ENCODE measurements at regions not wholly inside any gene's neighbourhood (a gene's known extent, or its start where the extent isn't known, plus 50 kb on each side); places are given as distances from the start of the nearest gene placed in this dataset.

DNA sequence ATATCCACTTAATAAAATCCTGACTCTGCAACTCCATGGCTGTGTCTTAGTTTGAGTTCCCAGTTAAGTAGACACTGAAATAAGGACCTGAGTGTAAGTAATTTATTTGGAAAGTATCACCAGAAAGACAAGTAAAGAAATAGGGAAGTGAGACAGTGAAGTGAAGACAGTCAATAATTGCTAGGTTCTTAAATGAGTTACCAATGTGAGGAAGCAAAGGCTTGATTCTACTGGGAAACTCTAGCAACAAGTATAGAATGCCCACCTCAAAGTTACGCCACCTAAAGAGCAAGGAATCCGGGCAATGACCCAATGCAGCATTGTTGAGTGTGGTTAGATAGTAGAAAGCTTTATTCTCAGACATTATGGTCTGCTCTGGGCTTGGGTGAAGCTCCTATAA is 383.9 kb downstream of the TLR4 start:
- no peak for DNase-seq

GRCh38 chr9:118091226-118091625 is 387.0 kb downstream of the TLR4 start:
- no peak for DNase-seq

- DNase-seq: no peak
Measured at GRCh38 chr9:118091711-118092500, 387.7 kb downstream of the TLR4 start.

- no peak for DNase-seq
Measured at GRCh38 chr9:118094387-118094786, 390.2 kb downstream of the TLR4 start.

- DNase-seq: no peak
Measured at GRCh38 chr9:118100529-118101419, 396.6 kb downstream of the TLR4 start.

- no peak for DNase-seq
Measured at GRCh38 chr9:118104363-118104762, 400.2 kb downstream of the TLR4 start.

DNA sequence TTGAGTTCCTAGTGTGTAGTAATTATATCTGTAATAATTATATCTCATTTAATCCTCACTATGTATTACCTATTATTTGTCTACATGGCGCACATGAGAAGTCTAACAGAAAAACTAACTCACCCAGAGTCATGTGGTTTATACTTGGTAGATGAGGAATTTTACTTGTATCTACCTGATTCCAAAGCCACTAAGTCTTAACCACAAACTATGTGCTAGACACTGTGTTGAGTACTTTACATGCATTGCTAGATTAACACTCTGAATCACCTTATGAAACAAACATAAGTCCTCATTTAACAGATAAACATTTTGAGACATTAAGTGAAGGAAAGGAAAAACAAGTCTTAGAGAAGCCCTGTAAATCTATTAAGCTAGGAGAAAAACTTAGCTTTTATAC is 404.8 kb downstream of the TLR4 start:
- no peak for DNase-seq

- DNase-seq: no peak
Measured at GRCh38 chr9:118109542-118109941, 405.3 kb downstream of the TLR4 start.

GRCh38 chr9:118121361-118121760 is 417.2 kb downstream of the TLR4 start:
- no peak for DNase-seq

DNA sequence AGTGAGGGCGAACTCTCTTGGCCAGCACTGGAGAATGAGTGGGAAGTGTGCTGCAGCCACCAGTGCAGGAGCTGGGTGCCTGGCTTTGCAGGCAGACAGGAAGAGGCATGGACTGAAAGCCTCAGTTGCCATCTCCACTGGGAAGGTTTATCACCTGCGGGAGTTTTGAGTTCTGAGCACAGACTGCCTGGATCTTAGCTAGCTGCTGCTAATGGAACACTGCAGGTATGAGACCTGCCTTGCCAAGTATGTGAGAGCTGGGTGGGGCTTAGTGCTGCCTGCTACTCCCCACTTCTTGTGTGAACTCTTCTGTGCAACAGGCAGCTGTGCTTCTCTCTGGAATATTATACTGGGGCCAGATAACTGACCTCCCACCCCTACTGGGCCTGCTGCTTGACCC is 424.1 kb downstream of the TLR4 start:
- DNase-seq: no peak

- no peak for DNase-seq
Measured at GRCh38 chr9:118129541-118129940, 425.3 kb downstream of the TLR4 start.

DNA sequence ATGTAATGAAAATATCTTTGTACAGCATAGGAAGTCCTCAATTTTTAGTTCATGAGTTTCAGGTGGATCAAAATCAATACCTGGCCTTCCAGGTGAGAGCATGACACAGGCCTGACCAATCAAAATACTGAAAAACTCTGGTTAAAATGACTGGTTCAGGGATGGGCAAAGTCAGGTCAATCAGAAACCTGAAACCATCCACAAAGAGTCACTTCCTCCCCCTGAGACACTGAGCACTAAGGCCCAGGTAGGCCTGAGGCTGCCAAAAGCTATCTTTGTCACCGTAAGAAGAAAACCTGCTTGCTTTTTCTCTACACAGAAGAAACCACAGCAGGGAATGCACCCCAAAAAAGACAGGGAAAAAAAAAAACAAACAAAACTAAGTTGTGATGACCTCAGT is 444.8 kb downstream of the TLR4 start:
- DNase-seq: no peak

DNA sequence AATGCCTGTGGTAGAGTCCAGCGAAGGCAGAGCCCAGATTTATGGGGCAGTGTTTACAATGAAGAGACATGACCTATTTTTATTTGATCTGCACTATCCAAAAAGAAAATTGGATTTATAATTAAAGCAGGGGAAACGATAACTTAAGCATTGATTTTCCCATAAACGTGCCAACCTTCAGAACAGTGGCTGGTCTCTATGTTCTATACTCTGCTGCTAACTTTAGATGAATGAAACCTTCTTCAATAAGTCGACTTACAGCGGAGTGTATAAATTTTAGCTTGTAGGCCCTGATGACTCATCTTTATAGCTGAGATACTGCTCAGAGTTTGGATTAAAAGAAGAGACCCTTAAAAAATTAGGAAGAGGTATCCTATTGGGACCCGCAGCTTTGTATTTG is 452.6 kb downstream of the TLR4 start:
- no peak for DNase-seq

GRCh38 chr9:118162716-118163115 is 458.5 kb downstream of the TLR4 start:
- DNase-seq: no peak

DNA sequence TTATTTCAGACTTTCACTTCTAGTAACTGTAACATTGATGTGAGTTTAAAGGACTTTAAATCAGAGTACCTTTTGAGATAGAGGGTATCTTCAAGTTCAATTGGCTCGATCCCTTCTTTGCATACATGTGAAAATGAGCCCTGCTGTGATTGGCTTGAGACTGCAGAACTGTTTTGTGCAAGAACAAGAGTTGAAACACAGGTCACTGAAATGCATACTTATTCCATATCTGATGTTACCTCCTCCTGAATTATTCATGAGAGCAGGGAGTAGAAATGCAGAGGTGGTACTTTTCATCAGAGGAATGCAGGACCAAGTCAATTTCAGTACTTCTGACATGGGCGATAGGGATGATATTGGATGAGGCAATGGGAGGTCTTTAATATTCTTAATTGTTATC is 459.5 kb downstream of the TLR4 start:
- DNase-seq: no peak

DNA sequence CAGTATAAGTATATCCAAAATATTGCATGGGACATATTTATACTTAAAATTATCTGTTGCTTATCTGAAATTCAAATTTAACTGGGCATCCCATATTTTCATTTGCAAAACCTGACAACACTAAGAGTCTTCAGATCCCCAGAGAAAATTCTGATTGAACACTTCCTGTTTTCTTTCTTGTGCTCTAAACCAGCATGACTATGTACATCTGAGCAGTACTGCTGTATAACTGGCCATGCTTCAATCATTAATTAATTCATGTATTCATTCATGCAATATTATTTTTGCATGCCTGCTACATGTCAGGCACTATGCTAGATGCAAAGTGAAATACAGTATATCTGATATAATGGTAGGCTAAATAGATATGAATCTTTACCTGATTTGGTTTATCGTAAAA is 461.2 kb downstream of the TLR4 start:
- no peak for DNase-seq

GRCh38 chr9:118170032-118170955 is 466.1 kb downstream of the TLR4 start:
- peak; percentile 0 to 1 for DNase-seq

DNA sequence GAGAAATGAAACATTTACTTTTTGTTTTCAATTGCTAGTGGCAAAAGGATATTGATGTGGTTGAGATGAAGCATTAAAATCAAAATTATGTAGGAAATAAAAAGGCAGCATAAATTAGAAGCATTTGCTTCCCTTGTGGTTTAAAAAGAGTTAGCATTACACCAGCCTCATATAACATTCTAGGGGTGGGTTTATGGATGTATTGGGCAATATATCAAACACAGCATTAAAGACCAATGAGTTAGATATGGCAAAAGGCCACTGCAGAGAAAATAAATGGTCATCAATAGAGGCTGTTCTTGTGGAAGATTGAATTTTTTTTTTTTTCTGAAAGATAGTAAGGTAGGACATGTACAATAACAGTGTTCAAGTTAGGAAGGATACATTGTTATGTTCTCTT is 473.0 kb downstream of the TLR4 start:
- no peak for DNase-seq

- DNase-seq: no peak
Measured at GRCh38 chr9:118183576-118183975, 479.4 kb downstream of the TLR4 start.

DNA sequence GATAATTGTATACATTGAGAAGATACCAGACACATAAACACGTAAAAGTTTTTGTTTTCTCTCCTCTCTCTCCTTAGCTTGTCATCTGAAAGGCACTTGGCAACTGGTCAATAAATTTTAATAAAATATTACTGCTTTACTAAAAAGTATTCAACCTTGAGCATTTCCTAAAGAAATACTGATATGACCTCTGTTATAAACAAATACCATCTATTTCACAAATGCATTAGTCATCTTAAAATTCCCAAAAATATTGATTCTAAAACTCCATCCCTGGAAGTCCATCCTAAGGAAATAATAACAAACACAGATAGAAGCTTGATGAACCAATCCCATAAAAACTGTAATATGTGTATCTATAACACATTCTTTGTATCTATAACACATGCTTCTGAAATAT is 483.2 kb downstream of the TLR4 start:
- DNase-seq: no peak

GRCh38 chr9:118189615-118190014 is 485.4 kb downstream of the TLR4 start:
- no peak for DNase-seq

DNA sequence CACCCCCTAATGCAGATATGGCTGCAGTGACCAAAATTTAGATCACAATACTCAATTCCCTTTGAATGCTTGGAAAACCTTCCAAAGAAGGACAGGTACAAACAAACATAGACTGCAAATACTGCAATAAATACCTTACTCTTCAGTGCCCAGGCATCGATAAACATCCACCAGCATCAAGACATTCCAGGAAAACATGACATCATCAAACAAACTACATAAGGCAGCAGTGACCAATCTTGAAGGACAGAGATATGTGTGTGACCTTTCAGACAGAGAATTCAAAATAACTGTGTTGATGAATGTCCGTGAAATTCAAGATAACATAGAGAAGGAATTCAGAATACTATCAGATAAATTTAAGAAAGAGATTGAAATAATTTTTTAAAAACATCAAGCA is 488.6 kb downstream of the TLR4 start:
- no peak for DNase-seq

GRCh38 chr9:118209343-118209742 is 505.1 kb downstream of the TLR4 start:
- no peak for DNase-seq

All from AML-193 (cell line).